ENCODE measurements at regions not wholly inside any gene's neighbourhood (a gene's known extent, or its start where the extent isn't known, plus 50 kb on each side); places are given as distances from the start of the nearest gene placed in this dataset.

DNA sequence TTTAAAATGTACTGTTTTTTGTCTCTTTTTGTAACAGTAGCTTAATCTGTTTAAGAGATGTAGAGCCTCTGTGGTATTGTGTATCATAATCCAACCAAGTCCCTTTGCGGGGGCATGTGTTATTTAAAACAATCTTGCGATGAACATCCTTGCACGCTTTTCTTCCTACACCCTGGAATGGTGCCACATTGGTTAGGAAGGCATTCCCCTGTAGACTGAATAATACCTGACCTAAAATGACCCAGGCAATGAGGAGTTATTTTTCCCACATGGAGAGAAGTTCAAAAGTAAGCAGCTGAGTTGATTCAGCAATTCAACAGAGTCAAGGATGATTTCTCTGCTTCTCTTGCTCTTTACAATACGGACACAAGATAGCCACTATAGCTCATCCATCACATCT, 142.0 kb upstream of the PMEPA1 start:
- no peaks in the 10 kb centered on the region for H3K4me1 ChIP-seq (ENCODE audit: insufficient read depth, low read length, poor library complexity, severe bottlenecking)
- H3K4me3 ChIP-seq (ENCODE audit: low read depth, low read length, poor library complexity, severe bottlenecking) = no peak overlapping the region
- POLR2A ChIA-PET = no interaction called here
- no peaks in the 10 kb centered on the region for H3K79me2 ChIP-seq (ENCODE audit: insufficient read depth, low read depth, low read length)
- intact Hi-C loops (cut with micrococcal nuclease; ENCODE audit: unreplicated experiment) = loop anchor here (2.0 kb wide), 1 partner anchor 51 kb away; no protein-coding TSS in a partner anchor
- no TSS peak for BruUV-seq (replicated peaks)
- TF ChIP-seq, protein P1, sequence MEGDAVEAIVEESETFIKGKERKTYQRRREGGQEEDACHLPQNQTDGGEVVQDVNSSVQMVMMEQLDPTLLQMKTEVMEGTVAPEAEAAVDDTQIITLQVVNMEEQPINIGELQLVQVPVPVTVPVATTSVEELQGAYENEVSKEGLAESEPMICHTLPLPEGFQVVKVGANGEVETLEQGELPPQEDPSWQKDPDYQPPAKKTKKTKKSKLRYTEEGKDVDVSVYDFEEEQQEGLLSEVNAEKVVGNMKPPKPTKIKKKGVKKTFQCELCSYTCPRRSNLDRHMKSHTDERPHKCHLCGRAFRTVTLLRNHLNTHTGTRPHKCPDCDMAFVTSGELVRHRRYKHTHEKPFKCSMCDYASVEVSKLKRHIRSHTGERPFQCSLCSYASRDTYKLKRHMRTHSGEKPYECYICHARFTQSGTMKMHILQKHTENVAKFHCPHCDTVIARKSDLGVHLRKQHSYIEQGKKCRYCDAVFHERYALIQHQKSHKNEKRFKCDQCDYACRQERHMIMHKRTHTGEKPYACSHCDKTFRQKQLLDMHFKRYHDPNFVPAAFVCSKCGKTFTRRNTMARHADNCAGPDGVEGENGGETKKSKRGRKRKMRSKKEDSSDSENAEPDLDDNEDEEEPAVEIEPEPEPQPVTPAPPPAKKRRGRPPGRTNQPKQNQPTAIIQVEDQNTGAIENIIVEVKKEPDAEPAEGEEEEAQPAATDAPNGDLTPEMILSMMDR (conservative IDR thresholded peaks at IDR 0.05; ENCODE audit: low read length) = no peak
- TF ChIP-seq EZH2phosphoT487 (IDR thresholded peaks at IDR 0.05; ENCODE audit: borderline replicate concordance, low read depth, low read length) = no peak
- H3K27ac ChIP-seq (ENCODE audit: low read depth, low read length, poor library complexity, severe bottlenecking) = no peak overlapping the region
- no peaks in the 10 kb centered on the region for H3K9me3 ChIP-seq (ENCODE audit: low read length)
- H3K4me2 ChIP-seq (ENCODE audit: low read length) = no peak overlapping the region
- no peaks in the 10 kb centered on the region for H3K36me3 ChIP-seq (ENCODE audit: insufficient read depth, low read length)
- H4K20me1 ChIP-seq (ENCODE audit: insufficient read depth, low read length) = no peaks in the 10 kb centered on the region
- no peak overlapping the region for H2AFZ ChIP-seq (ENCODE audit: low read length)
- DNase-seq (ENCODE audit: low spot score) = no peak
- H3K9me2 ChIP-seq (ENCODE audit: insufficient read depth, low read length) = no peaks in the 10 kb centered on the region
- CTCF ChIA-PET (ENCODE audit: unreplicated experiment) = no interaction called here

DNA sequence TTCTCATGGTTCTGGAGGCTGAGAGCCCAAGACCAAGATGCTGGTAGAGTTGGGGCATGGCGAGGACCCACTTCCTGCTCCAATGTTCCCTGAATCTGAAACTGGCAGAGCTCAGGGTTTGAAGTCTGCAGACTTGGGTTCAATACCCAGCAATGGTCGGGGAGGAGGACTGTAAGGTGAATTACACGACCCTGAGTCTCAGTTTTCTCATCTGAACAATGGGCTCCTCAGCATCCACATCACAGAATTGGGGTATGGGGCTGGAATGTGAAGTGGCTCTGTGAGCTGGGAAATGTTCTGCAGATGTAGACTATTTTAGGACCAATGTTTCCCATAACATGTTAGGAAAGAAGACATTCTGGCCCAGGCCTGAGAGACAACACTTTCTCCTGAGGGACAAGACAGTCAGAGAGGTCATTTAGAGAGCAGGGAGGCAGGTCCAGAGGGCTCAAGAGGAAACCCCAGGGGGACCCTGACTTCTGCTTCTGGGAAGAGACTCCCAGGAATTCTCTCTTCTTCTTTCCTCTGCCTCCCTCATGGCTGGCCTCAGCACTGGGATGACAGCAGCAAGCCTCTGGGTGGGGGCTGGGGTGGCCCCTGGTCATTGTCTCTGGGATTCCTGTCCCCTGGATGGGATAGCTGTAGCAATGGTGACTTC, 141.3 kb upstream of the PMEPA1 start:
- POLR2A ChIA-PET = no interaction called here
- DNase-seq (ENCODE audit: low spot score) = no peak
- intact Hi-C loops (cut with micrococcal nuclease; ENCODE audit: unreplicated experiment) = loop anchor here (2.0 kb wide), 1 partner anchor 50 kb away; no protein-coding TSS in a partner anchor
- H3K9me2 ChIP-seq (ENCODE audit: insufficient read depth, low read length) = no peaks in the 10 kb centered on the region
- H3K4me1 ChIP-seq (ENCODE audit: insufficient read depth, low read length, poor library complexity, severe bottlenecking) = no peaks in the 10 kb centered on the region
- BruUV-seq (replicated peaks) = no TSS peak
- no peak overlapping the region for H2AFZ ChIP-seq (ENCODE audit: low read length)
- H3K79me2 ChIP-seq (ENCODE audit: insufficient read depth, low read depth, low read length) = no peaks in the 10 kb centered on the region
- H3K36me3 ChIP-seq (ENCODE audit: insufficient read depth, low read length) = no peaks in the 10 kb centered on the region
- H3K9me3 ChIP-seq (ENCODE audit: low read length) = no peaks in the 10 kb centered on the region
- no peak overlapping the region for H3K4me3 ChIP-seq (ENCODE audit: low read depth, low read length, poor library complexity, severe bottlenecking)
- TF ChIP-seq EZH2phosphoT487 (IDR thresholded peaks at IDR 0.05; ENCODE audit: borderline replicate concordance, low read depth, low read length) = no peak
- TF ChIP-seq, protein P1 (conservative IDR thresholded peaks at IDR 0.05; ENCODE audit: low read length) = no peak
- H4K20me1 ChIP-seq (ENCODE audit: insufficient read depth, low read length) = no peaks in the 10 kb centered on the region
- H3K27ac ChIP-seq (ENCODE audit: low read depth, low read length, poor library complexity, severe bottlenecking) = no peak overlapping the region
- CTCF ChIA-PET (ENCODE audit: unreplicated experiment) = no interaction called here
- no peak overlapping the region for H3K4me2 ChIP-seq (ENCODE audit: low read length)

DNA sequence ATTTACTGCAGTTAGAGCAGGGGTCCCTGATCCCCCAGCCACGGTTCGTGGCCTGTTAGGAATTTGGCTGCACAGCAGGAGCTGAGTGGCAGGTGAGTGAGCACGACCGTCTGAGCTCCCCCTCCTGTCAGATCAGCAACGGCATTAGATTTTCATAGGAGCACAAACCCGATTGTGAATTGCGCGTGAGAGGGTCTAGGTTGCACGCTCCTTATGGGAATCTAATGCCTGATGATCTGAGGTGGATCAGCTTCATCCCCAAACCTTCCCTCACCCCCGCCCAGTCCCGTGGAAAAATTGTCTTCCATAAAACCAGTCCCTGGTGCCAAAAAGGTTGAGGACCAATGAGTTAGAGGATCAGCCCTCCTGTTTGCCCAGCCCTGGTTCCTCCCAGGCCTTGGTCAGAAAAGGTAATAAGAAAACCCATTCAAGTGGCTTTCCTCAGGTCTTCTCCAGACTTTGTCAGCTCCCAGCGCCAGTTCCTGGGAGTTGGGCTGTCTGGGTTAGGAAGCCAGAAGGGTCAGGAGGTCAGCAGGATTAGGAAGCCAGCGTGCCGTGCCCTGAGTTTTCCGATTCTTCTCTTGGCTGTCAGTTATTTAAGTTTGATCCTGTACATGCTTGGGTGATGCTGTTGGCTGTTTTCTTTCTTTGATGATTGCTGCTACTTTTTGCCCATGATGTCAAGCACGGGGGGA, 139.9 kb upstream of the PMEPA1 start:
- H4K20me1 ChIP-seq (ENCODE audit: insufficient read depth, low read length) = no peaks in the 10 kb centered on the region
- no peak overlapping the region for H3K4me2 ChIP-seq (ENCODE audit: low read length)
- H3K27ac ChIP-seq (ENCODE audit: low read depth, low read length, poor library complexity, severe bottlenecking) = no peak overlapping the region
- intact Hi-C loops (cut with micrococcal nuclease; ENCODE audit: unreplicated experiment) = loop anchor here (2.0 kb wide), 1 partner anchor 49 kb away; no protein-coding TSS in a partner anchor
- H3K9me3 ChIP-seq (ENCODE audit: low read length) = no peaks in the 10 kb centered on the region
- ChIA-PET POLR2A (no interaction called here), CTCF (ENCODE audit: unreplicated experiment) (no interaction called here)
- no peak for DNase-seq (ENCODE audit: low spot score)
- H3K79me2 ChIP-seq (ENCODE audit: insufficient read depth, low read depth, low read length) = no peaks in the 10 kb centered on the region
- no peaks in the 10 kb centered on the region for H3K4me1 ChIP-seq (ENCODE audit: insufficient read depth, low read length, poor library complexity, severe bottlenecking)
- no TSS peak for BruUV-seq (replicated peaks)
- H2AFZ ChIP-seq (ENCODE audit: low read length) = no peak overlapping the region
- TF ChIP-seq, protein P1 (conservative IDR thresholded peaks at IDR 0.05; ENCODE audit: low read length) = no peak
- TF ChIP-seq EZH2phosphoT487 (IDR thresholded peaks at IDR 0.05; ENCODE audit: borderline replicate concordance, low read depth, low read length) = no peak
- no peak overlapping the region for H3K4me3 ChIP-seq (ENCODE audit: low read depth, low read length, poor library complexity, severe bottlenecking)
- H3K9me2 ChIP-seq (ENCODE audit: insufficient read depth, low read length) = no peaks in the 10 kb centered on the region
- no peaks in the 10 kb centered on the region for H3K36me3 ChIP-seq (ENCODE audit: insufficient read depth, low read length)

Measured in OCI-LY7 (cell line).